OCI-LY3 (cell line): ENCODE measurements at regions not wholly inside any gene's neighbourhood (a gene's known extent, or its start where the extent isn't known, plus 50 kb on each side); places are given as distances from the start of the nearest gene placed in this dataset.

Experiments used
- H2AFZ ChIP-seq: fragments of 200-600, 300-600 bp; shearing (Covaris generic); 2 replicates; pipeline ENCODE4 v1.6.0; 2014; ENCODE audit warnings: antibody characterized with exemption, low read depth, low read length
- H3K27ac ChIP-seq: fragments of 200-600, 300-600 bp; sonication (generic); 2 replicates; pipeline ENCODE4 v1.5.1; 2014; ENCODE audit warnings: mild to moderate bottlenecking, low read length, moderate library complexity, mixed read lengths
- H3K27me3 ChIP-seq: fragments of 200-600, 300-600 bp; sonication (generic); 2 replicates; pipeline ENCODE4 v1.6.1; 2014; ENCODE audit warnings: low read depth, low read length, mixed read lengths
- H3K36me3 ChIP-seq: fragments of 200-600, 300-600 bp; sonication (generic); replicated peaks from 2 replicates; pipeline ENCODE3; 2014; ENCODE audit warnings: low read depth, low read length, mixed read lengths
- H3K4me1 ChIP-seq: fragments of 300-600, 200-600 bp; sonication (generic); 2 replicates; pipeline ENCODE4 v1.6.1; 2014; ENCODE audit warnings: low read length, mixed read lengths
- H3K4me2 ChIP-seq: fragments of 200-600, 300-600 bp; sonication (generic); 2 replicates; pipeline ENCODE4 v1.6.1; 2014; ENCODE audit warnings: low read length, mixed read lengths
- H3K4me3 ChIP-seq: fragments of 300-600, 200-600 bp; sonication (generic); 2 replicates; pipeline ENCODE4 v1.5.1; 2014; ENCODE audit warnings: antibody characterized with exemption, mild to moderate bottlenecking, low read length, moderate library complexity
- H3K79me2 ChIP-seq: fragments of 300-600, 200-600 bp; shearing (Covaris generic); 2 replicates; pipeline ENCODE4 v1.6.1; 2014; ENCODE audit warnings: mild to moderate bottlenecking, low read length, mixed read lengths
- H3K9ac ChIP-seq: fragments of 300-600, 200-600 bp; shearing (Covaris generic); 2 replicates; pipeline ENCODE4 v1.6.0; 2014; ENCODE audit warnings: mild to moderate bottlenecking, low read length, moderate library complexity
- H3K9me3 ChIP-seq: fragments of 200-600, 300-600 bp; shearing (Covaris generic); 2 replicates; pipeline ENCODE4 v1.6.1; 2014; ENCODE audit warnings: low read length, mixed read lengths; ENCODE audit not compliant: insufficient read depth
- H4K20me1 ChIP-seq: fragments of 200-600, 300-600 bp; sonication (generic); 2 replicates; pipeline ENCODE4 v1.6.1; 2016; ENCODE audit warnings: low read length, mixed read lengths; ENCODE audit not compliant: insufficient read depth
- CTCF ChIP-seq: fragments of 200-600, 300-600 bp; sonication (generic); IDR thresholded peaks from 2 replicates; pipeline ENCODE4 v1.5.1; 2014; ENCODE audit warnings: antibody characterized with exemption, low read length, low read depth
- EZH2phosphoT487 ChIP-seq: fragments of 200-600 bp; shearing (Covaris generic); IDR thresholded peaks from 2 replicates; pipeline ENCODE4 v1.6.1; 2018; ENCODE audit warnings: antibody characterized with exemption, mixed run types, low read depth

- Histone ChIP-seq H3K36me3 (no peaks in the 10 kb centered on the region), H4K20me1 (no peaks in the 10 kb centered on the region), H3K4me3 (no peak overlapping the region), H3K27me3 (no peaks in the 10 kb centered on the region), H3K79me2 (no peaks in the 10 kb centered on the region), H3K9ac (no peak overlapping the region), H2AFZ (no peak overlapping the region), H3K27ac (no peak overlapping the region), H3K4me2 (no peak overlapping the region), H3K4me1 (peaks cover 2% of the 10 kb centered on the region), H3K9me3 (no peaks in the 10 kb centered on the region)
- no peak for TF ChIP-seq EZH2phosphoT487
- TF ChIP-seq CTCF = no peak
Measured at GRCh38 chrY:19016990-19017389, 243.5 kb upstream of the HSFY2 start.

- no peaks in the 10 kb centered on the region for H3K36me3 ChIP-seq
- H3K9me3 ChIP-seq = no peaks in the 10 kb centered on the region
- H3K4me2 ChIP-seq = no peak overlapping the region
- no peak overlapping the region for H3K4me3 ChIP-seq
- no peaks in the 10 kb centered on the region for H3K27me3 ChIP-seq
- peaks cover 12% of the 10 kb centered on the region for H3K4me1 ChIP-seq
- H4K20me1 ChIP-seq = no peaks in the 10 kb centered on the region
- no peak overlapping the region for H3K9ac ChIP-seq
- TF ChIP-seq CTCF = peak; percentile 30
- no peak for TF ChIP-seq EZH2phosphoT487
- H3K79me2 ChIP-seq = no peaks in the 10 kb centered on the region
- H2AFZ ChIP-seq = no peak overlapping the region
- no peak overlapping the region for H3K27ac ChIP-seq
Measured at GRCh38 chrY:19015854-19016253, 242.3 kb upstream of the HSFY2 start.

DNA sequence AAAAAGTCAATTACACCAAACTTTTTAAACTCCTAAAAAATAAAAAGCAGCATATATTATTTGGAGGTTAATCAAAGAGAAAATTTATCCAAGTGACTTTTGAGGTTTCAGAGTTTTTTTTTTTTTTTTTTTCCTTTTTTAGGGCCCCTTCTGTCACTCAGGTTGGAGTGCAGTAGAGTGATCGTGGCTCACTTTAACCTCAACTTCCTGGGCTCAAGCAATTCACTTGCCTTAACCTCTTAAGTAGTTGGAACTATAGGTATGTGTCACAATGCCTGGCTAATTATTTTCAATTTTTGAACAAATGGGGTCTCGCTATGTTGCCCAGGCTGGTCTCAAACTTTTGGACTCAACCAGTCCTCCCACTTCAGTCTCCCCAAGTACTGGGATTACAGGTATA is 241.7 kb upstream of the HSFY2 start:
- Histone ChIP-seq H3K27ac (no peak overlapping the region), H3K9ac (no peak overlapping the region), H4K20me1 (no peaks in the 10 kb centered on the region), H3K4me2 (no peak overlapping the region), H3K27me3 (no peaks in the 10 kb centered on the region), H2AFZ (no peak overlapping the region), H3K4me3 (no peak overlapping the region), H3K4me1 (peaks cover 12% of the 10 kb centered on the region), H3K36me3 (no peaks in the 10 kb centered on the region), H3K79me2 (no peaks in the 10 kb centered on the region), H3K9me3 (no peaks in the 10 kb centered on the region)
- TF ChIP-seq CTCF (no peak), EZH2phosphoT487 (no peak)

- Histone ChIP-seq H4K20me1 (no peaks in the 10 kb centered on the region), H3K79me2 (no peaks in the 10 kb centered on the region)
Measured at GRCh38 chrY:19012985-19013384, 239.4 kb upstream of the HSFY2 start.

More at GRCh38 chrY:19012985-19013384, 239.4 kb upstream of the HSFY2 start:
- Histone ChIP-seq H3K9ac (no peak overlapping the region), H3K9me3 (no peaks in the 10 kb centered on the region), H2AFZ (no peak overlapping the region), H3K27me3 (no peaks in the 10 kb centered on the region), H3K36me3 (no peaks in the 10 kb centered on the region), H3K4me3 (no peak overlapping the region), H3K4me1 (peaks cover 12% of the 10 kb centered on the region), H3K4me2 (no peak overlapping the region), H3K27ac (no peak overlapping the region)
- TF ChIP-seq EZH2phosphoT487 (no peak), CTCF (no peak)
